Right hindlimb (tissue), 1 donor: ENCODE measurements at regions not wholly inside any gene's neighbourhood (a gene's known extent, or its start where the extent isn't known, plus 50 kb on each side); places are given as distances from the start of the nearest gene placed in this dataset.

Experiments
- DNase-seq: peaks from one replicate; pipeline ENCODE4 v3.0.0-alpha.2; 2018

GRCh38 chr14:85400678-85401077 is 129.3 kb upstream of the FLRT2 start:
- DNase-seq = peak; percentile 43

GRCh38 chr14:85401384-85401783 is 128.6 kb upstream of the FLRT2 start:
- DNase-seq = no peak

- no peak for DNase-seq
These were observed 127.3 kb upstream of the FLRT2 start for GRCh38 chr14:85402569-85403162.

- DNase-seq = no peak
These were observed 120.3 kb upstream of the FLRT2 start for GRCh38 chr14:85409481-85410210.

- DNase-seq = no peak
These were observed 117.2 kb upstream of the FLRT2 start for GRCh38 chr14:85412756-85413155.

GRCh38 chr14:85413836-85414526 is 116.0 kb upstream of the FLRT2 start:
- DNase-seq = no peak

- peak; percentile 73 for DNase-seq
These were observed 114.8 kb upstream of the FLRT2 start for GRCh38 chr14:85415015-85415712.

GRCh38 chr14:85416771-85417170 is 113.2 kb upstream of the FLRT2 start:
- no peak for DNase-seq

- no peak for DNase-seq
These were observed 112.5 kb upstream of the FLRT2 start for GRCh38 chr14:85417396-85417795.

GRCh38 chr14:85418721-85419120 is 111.2 kb upstream of the FLRT2 start:
- DNase-seq = no peak

GRCh38 chr14:85420278-85420677 is 109.7 kb upstream of the FLRT2 start:
- no peak for DNase-seq

GRCh38 chr14:85420707-85421106 is 109.2 kb upstream of the FLRT2 start:
- no peak for DNase-seq

- no peak for DNase-seq
These were observed 108.6 kb upstream of the FLRT2 start for GRCh38 chr14:85421186-85421877.

- no peak for DNase-seq
These were observed 106.1 kb upstream of the FLRT2 start for GRCh38 chr14:85423889-85424288.

GRCh38 chr14:85425507-85425906 is 104.4 kb upstream of the FLRT2 start:
- DNase-seq = no peak

- DNase-seq = no peak
These were observed 103.6 kb upstream of the FLRT2 start for GRCh38 chr14:85426068-85426935.

GRCh38 chr14:85428926-85429325 is 101.0 kb upstream of the FLRT2 start:
- no peak for DNase-seq

- no peak for DNase-seq
These were observed 92.8 kb upstream of the FLRT2 start for GRCh38 chr14:85437148-85437547.

- DNase-seq = no peak
These were observed 91.9 kb upstream of the FLRT2 start for GRCh38 chr14:85438001-85438400.

GRCh38 chr14:85438481-85438942 is 91.4 kb upstream of the FLRT2 start:
- DNase-seq = peak; percentile 66

- DNase-seq = no peak
These were observed 90.1 kb upstream of the FLRT2 start for GRCh38 chr14:85439696-85440328.
